IMR-90 (cell line): ENCODE measurements at regions not wholly inside any gene's neighbourhood (a gene's known extent, or its start where the extent isn't known, plus 50 kb on each side); places are given as distances from the start of the nearest gene placed in this dataset.

Experiments used
- ATAC-seq: fragments of 200-7000 bp; cut with Tn5 transposase; 2 replicates; pipeline ENCODE4 v1.9.1; 2020; ENCODE audit warnings: low read depth, mild to moderate bottlenecking, moderate library complexity
- BruUV-seq: library from RNA; stranded (reverse); fragments of 400-500 nt; replicated peaks from 2 replicates; lab custom pipeline; 2021; lab: Mats Ljungman, UMichigan
- CTCF ChIA-PET: fragments of 300-600 bp; formaldehyde crosslinking; extraction: SDS; loops from one replicate; lab custom pipeline; 2021; ENCODE audit warnings: antibody characterized with exemption; lab: Yijun Ruan, JAX
- POLR2A ChIA-PET: fragments of 300-600 bp; sonication (Branson Sonifier 250); formaldehyde crosslinking; loops from one replicate; lab custom pipeline; 2022; ENCODE audit warnings: antibody characterized with exemption; ENCODE audit not compliant: unreplicated experiment; lab: Charles Lee
- DNase-seq: peaks from one replicate; pipeline ENCODE4 v3.0.0; 2013
- H2AFZ ChIP-seq: replicated peaks from 2 replicates; pipeline ENCODE3; 2013; ENCODE audit warnings: low read length, mild to moderate bottlenecking; ENCODE audit not compliant: poor library complexity
- H2AK5ac ChIP-seq: 2 replicates; pipeline ENCODE4 v1.6.1; 2013; ENCODE audit warnings: low read depth, low read length, inconsistent platforms
- H2AK9ac ChIP-seq: replicated peaks from 2 replicates; pipeline ENCODE3; 2013; ENCODE audit warnings: mild to moderate bottlenecking, low read depth, low read length, moderate library complexity; ENCODE audit not compliant: poor library complexity
- H2BK120ac ChIP-seq: 2 replicates; pipeline ENCODE4 v1.6.1; 2013; ENCODE audit warnings: low read depth, low read length, inconsistent platforms
- H2BK15ac ChIP-seq: 3 replicates; pipeline ENCODE4 v1.6.1; 2013; ENCODE audit warnings: low read depth, low read length, inconsistent platforms
- H2BK20ac ChIP-seq: 2 replicates; pipeline ENCODE4 v1.6.1; 2013; ENCODE audit warnings: low read depth, mild to moderate bottlenecking, inconsistent platforms, low read length, moderate library complexity
- H2BK5ac ChIP-seq: 2 replicates; pipeline ENCODE4 v1.6.1; 2013; ENCODE audit warnings: mild to moderate bottlenecking, low read depth, low read length, inconsistent platforms; ENCODE audit not compliant: poor library complexity, severe bottlenecking
- H3K14ac ChIP-seq: replicated peaks from 2 replicates; pipeline ENCODE4 v1.6.1; 2013; ENCODE audit warnings: low read depth, low read length, inconsistent platforms
- H3K18ac ChIP-seq: 2 replicates; pipeline ENCODE4 v1.6.1; 2013; ENCODE audit warnings: low read depth, low read length, control low read depth
- H3K23ac ChIP-seq: 2 replicates; pipeline ENCODE4 v1.6.1; 2013; ENCODE audit warnings: low read depth, low read length, inconsistent platforms
- H3K27ac ChIP-seq: 2 replicates; pipeline ENCODE4 v1.5.1; 2013; ENCODE audit warnings: mild to moderate bottlenecking, control low read depth, low read length; ENCODE audit not compliant: insufficient read depth
- H3K27me3 ChIP-seq: 2 replicates; pipeline ENCODE4 v1.6.1; 2013; ENCODE audit warnings: low read length; ENCODE audit not compliant: control insufficient read depth, insufficient read depth
- H3K36me3 ChIP-seq: 2 replicates; pipeline ENCODE4 v1.6.1; 2013; ENCODE audit warnings: low read length, mixed read lengths; ENCODE audit not compliant: control insufficient read depth, insufficient read depth
- H3K4ac ChIP-seq: 2 replicates; pipeline ENCODE4 v1.6.1; 2013; ENCODE audit warnings: low read depth, low read length, inconsistent platforms
- H3K4me1 ChIP-seq: 2 replicates; pipeline ENCODE4 v1.6.1; 2013; ENCODE audit warnings: low read length, mixed read lengths; ENCODE audit not compliant: control insufficient read depth, insufficient read depth
- H3K4me2 ChIP-seq: 2 replicates; pipeline ENCODE4 v1.6.1; 2013; ENCODE audit warnings: low read depth, mild to moderate bottlenecking, control low read depth, low read length, moderate library complexity
- H3K4me3 ChIP-seq: 2 replicates; pipeline ENCODE4 v1.5.1; 2013; ENCODE audit warnings: low read depth, mild to moderate bottlenecking, control low read depth, low read length, moderate library complexity; ENCODE audit not compliant: insufficient read depth
- H3K56ac ChIP-seq: 2 replicates; pipeline ENCODE4 v1.6.1; 2013; ENCODE audit warnings: low read length, inconsistent platforms; ENCODE audit not compliant: insufficient read depth; ENCODE audit errors: extremely low read depth
- H3K79me1 ChIP-seq, 2 experiments: 2 replicates each; pipeline ENCODE4 v1.6.1; 2013; ENCODE audit warnings: low read length in 2 of 2, inconsistent platforms in 1 of 2, low read depth in 1 of 2
- H3K9ac ChIP-seq: 2 replicates; pipeline ENCODE4 v1.6.1; 2013; ENCODE audit warnings: low read depth, low read length, control low read depth
- H3K9me1 ChIP-seq: 2 replicates; pipeline ENCODE4 v1.6.1; 2013; ENCODE audit warnings: low read length, inconsistent platforms; ENCODE audit not compliant: insufficient read depth
- H3K9me3 ChIP-seq: 2 replicates; pipeline ENCODE4 v1.6.1; 2013; ENCODE audit warnings: low read length; ENCODE audit not compliant: control insufficient read depth, insufficient read depth
- H4K20me1 ChIP-seq: 2 replicates; pipeline ENCODE4 v1.6.1; 2013; ENCODE audit warnings: low read length, inconsistent platforms; ENCODE audit not compliant: insufficient read depth
- H4K5ac ChIP-seq: 2 replicates; pipeline ENCODE4 v1.6.1; 2013; ENCODE audit warnings: mild to moderate bottlenecking, low read depth, low read length, control low read depth
- H4K8ac ChIP-seq, 2 experiments: 2 replicates each; pipeline ENCODE4 v1.6.1; 2013; ENCODE audit warnings: low read depth in 2 of 2, low read length in 2 of 2, control low read depth in 1 of 2, inconsistent platforms in 1 of 2
- H4K91ac ChIP-seq: 2 replicates; pipeline ENCODE4 v1.6.1; 2013; ENCODE audit warnings: low read depth, low read length, inconsistent platforms; ENCODE audit not compliant: insufficient read depth
- BHLHE40 ChIP-seq: fragments of 150-350 bp; IDR thresholded peaks from 2 replicates; pipeline ENCODE4 v1.6.1; 2016; ENCODE audit warnings: mild to moderate bottlenecking, low read depth, low read length
- CEBPB ChIP-seq: IDR thresholded peaks from 2 replicates; pipeline ENCODE4 v1.6.1; 2012; ENCODE audit warnings: low read depth, low read length, improper control_type of control experiment
- CHD1 ChIP-seq: IDR thresholded peaks from 2 replicates; pipeline ENCODE4 v1.6.1; 2012; ENCODE audit warnings: low read depth, low read length, improper control_type of control experiment
- FOS ChIP-seq: fragments of 150-350 bp; IDR thresholded peaks from 2 replicates; pipeline ENCODE4 v1.6.1; 2016; ENCODE audit warnings: low read depth, low read length
- MAFK ChIP-seq: IDR thresholded peaks from 2 replicates; pipeline ENCODE4 v1.6.1; 2012; ENCODE audit warnings: low read depth, low read length, improper control_type of control experiment
- MAZ ChIP-seq: IDR thresholded peaks from 2 replicates; pipeline ENCODE4 v1.6.1; 2012; ENCODE audit warnings: low read depth, mild to moderate bottlenecking, low read length, improper control_type of control experiment, moderate library complexity, borderline replicate concordance
- MXI1 ChIP-seq: IDR thresholded peaks from 2 replicates; pipeline ENCODE4 v1.6.1; 2012; ENCODE audit warnings: low read depth, mild to moderate bottlenecking, low read length, moderate library complexity, borderline replicate concordance
- NFE2L2 ChIP-seq: fragments of 150-350 bp; IDR thresholded peaks from 2 replicates; pipeline ENCODE4 v1.6.1; 2016; ENCODE audit warnings: low read depth, mild to moderate bottlenecking, low read length
- POLR2A ChIP-seq: IDR thresholded peaks from 2 replicates; pipeline ENCODE4 v1.6.1; 2012; ENCODE audit warnings: mild to moderate bottlenecking, low read depth, low read length
- RCOR1 ChIP-seq: IDR thresholded peaks from 2 replicates; pipeline ENCODE4 v1.6.1; 2012; ENCODE audit warnings: mild to moderate bottlenecking, low read length, improper control_type of control experiment; ENCODE audit not compliant: insufficient replicate concordance
- RFX5 ChIP-seq: IDR thresholded peaks from 2 replicates; pipeline ENCODE4 v1.8.0; 2012; ENCODE audit warnings: low read depth, mild to moderate bottlenecking, low read length, moderate library complexity
- SMC3 ChIP-seq: fragments of 150-350 bp; IDR thresholded peaks from 2 replicates; pipeline ENCODE4 v1.6.1; 2016; ENCODE audit warnings: low read depth, mild to moderate bottlenecking, antibody characterized with exemption, low read length, moderate library complexity
- WGBS, 2 experiments: methylation state at CpG; one replicate each; pipeline versions ENCODE4 v1.1.5 to v1.1.7; 2013; ENCODE audit warnings: missing lambda C conversion rate in 2 of 2; ENCODE audit not compliant: insufficient read length in 1 of 2; ENCODE audit errors: extremely low coverage in 2 of 2; 5-methylcytosine and 5-hydroxymethylcytosine counted together
- dilution Hi-C: fragments of 300-500 bp; cut with HindIII; formaldehyde crosslinking; loops from one replicate; pipeline ENCODE4 v1.14.3; 2018; ENCODE audit warnings: low sequenced_read_pairs; ENCODE audit not compliant: unreplicated experiment
- in situ Hi-C: fragments of 300-500 bp; cut with MboI; formaldehyde crosslinking; loops from 3 replicates; pipeline ENCODE4 v1.14.3; 2019; ENCODE audit warnings: low sequenced_read_pairs, inconsistent platforms, mixed read lengths
- intact Hi-C: fragments of 100-400 bp; cut with micrococcal nuclease; formaldehyde crosslinking; loops from 2 replicates; pipeline ENCODE4 v1.10.0; 2022
- TF ChIP-seq, protein P1 (sequence below): fragments of 150-350 bp; IDR thresholded peaks from 2 replicates; pipeline ENCODE4 v1.6.1; 2017; ENCODE audit warnings: mild to moderate bottlenecking, antibody characterized with exemption, low read length, low read depth
- TF ChIP-seq, protein P2 (sequence below): fragments of 150-350 bp; IDR thresholded peaks from 2 replicates; pipeline ENCODE4 v1.6.1; 2016; ENCODE audit warnings: low read depth, mild to moderate bottlenecking, low read length, moderate library complexity, borderline replicate concordance
- TF ChIP-seq, protein P3 (sequence below): conservative IDR thresholded peaks from 2 replicates; pipeline ENCODE4 v1.5.1; 2012; ENCODE audit warnings: mild to moderate bottlenecking, low read depth, low read length, improper control_type of control experiment

DNA sequence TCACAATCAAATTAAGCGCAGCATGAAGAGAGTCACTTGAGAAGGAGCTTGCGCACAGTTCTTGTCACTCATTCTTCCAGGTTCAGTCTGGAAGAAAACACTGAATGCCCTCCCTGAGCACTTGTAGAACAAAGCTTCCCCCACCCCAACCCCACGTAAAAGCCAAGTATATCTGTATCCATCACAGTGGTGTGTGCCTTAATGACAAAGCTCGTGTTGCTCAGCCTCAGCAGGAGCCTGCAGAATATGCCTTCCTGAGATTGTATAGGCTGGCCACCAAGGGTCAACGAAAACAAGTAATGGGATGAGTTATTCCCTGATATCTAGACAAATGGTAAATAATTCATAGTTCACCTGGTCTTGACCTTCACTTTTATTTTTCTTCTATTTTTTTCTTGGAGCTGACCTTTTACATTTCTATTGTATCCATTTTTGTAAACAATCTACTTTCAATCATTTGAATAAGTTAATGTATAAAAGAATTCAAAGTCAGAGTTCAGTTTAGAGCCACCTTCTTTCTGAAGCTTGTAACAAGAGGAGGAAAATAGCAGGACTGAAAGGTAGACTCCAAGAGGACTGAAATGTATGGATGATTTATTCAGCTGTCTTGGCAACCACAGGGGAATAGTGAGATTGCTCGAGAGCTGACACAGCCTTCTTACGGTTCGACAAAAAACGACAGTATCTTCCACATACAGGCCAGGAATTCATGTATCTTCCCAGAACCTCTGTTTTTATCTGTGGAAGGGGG, 405.5 kb upstream of the TPM1 start:
- no CpG with 5 or more reads among the region's 9 CpGs for WGBS, 2 experiments

More for the DNA sequence above, 405.5 kb upstream of the TPM1 start:
- no TSS peak for BruUV-seq
- ChIA-PET POLR2A (no interaction called here), CTCF (no interaction called here)
- Histone ChIP-seq H4K20me1 (no peaks in the 10 kb centered on the region), H3K56ac (no peak overlapping the region), H2AFZ (no peak overlapping the region), H3K4me1 (peaks cover 2% of the 10 kb centered on the region; the same call in 1 of the 2 replicates), H3K36me3 (no peaks in the 10 kb centered on the region), H3K14ac (no peak overlapping the region), H2BK15ac (no peak overlapping the region), H2AK5ac (no peak overlapping the region), H3K9me1 (no peaks in the 10 kb centered on the region; the same call in 1 of the 2 replicates), H4K91ac (no peak overlapping the region), H3K4ac (no peak overlapping the region), H4K8ac (no peak overlapping the region), H3K9ac (no peak overlapping the region), H4K5ac (no peak overlapping the region), H2BK20ac (no peak overlapping the region), H2BK120ac (no peak overlapping the region), H3K4me3 (no peak overlapping the region), H3K18ac (no peak overlapping the region), H2BK5ac (no peak overlapping the region), H3K79me1 (peaks cover 3 to 4% of the 10 kb centered on the region in 2 experiments; a peak in 2 of 4 replicates), H3K4me2 (no peak overlapping the region), H3K27ac (no peak overlapping the region), H3K27me3 (no peaks in the 10 kb centered on the region), H2AK9ac (no peak overlapping the region), H3K9me3 (no peaks in the 10 kb centered on the region), H3K23ac (no peak overlapping the region)
- intact Hi-C loops: no loop called here
- no peak for TF ChIP-seq SMC3
- TF ChIP-seq CHD1: no peak
- TF ChIP-seq, protein P1, sequence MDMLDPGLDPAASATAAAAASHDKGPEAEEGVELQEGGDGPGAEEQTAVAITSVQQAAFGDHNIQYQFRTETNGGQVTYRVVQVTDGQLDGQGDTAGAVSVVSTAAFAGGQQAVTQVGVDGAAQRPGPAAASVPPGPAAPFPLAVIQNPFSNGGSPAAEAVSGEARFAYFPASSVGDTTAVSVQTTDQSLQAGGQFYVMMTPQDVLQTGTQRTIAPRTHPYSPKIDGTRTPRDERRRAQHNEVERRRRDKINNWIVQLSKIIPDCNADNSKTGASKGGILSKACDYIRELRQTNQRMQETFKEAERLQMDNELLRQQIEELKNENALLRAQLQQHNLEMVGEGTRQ: no peak
- TF ChIP-seq POLR2A: no peak
- no peak for TF ChIP-seq CEBPB
- TF ChIP-seq BHLHE40: no peak
- no peak for TF ChIP-seq MXI1
- no peak for TF ChIP-seq FOS
- TF ChIP-seq, protein P2, sequence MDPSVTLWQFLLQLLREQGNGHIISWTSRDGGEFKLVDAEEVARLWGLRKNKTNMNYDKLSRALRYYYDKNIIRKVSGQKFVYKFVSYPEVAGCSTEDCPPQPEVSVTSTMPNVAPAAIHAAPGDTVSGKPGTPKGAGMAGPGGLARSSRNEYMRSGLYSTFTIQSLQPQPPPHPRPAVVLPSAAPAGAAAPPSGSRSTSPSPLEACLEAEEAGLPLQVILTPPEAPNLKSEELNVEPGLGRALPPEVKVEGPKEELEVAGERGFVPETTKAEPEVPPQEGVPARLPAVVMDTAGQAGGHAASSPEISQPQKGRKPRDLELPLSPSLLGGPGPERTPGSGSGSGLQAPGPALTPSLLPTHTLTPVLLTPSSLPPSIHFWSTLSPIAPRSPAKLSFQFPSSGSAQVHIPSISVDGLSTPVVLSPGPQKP: no peak
- TF ChIP-seq MAFK: no peak
- TF ChIP-seq RCOR1: no peak
- TF ChIP-seq, protein P3, sequence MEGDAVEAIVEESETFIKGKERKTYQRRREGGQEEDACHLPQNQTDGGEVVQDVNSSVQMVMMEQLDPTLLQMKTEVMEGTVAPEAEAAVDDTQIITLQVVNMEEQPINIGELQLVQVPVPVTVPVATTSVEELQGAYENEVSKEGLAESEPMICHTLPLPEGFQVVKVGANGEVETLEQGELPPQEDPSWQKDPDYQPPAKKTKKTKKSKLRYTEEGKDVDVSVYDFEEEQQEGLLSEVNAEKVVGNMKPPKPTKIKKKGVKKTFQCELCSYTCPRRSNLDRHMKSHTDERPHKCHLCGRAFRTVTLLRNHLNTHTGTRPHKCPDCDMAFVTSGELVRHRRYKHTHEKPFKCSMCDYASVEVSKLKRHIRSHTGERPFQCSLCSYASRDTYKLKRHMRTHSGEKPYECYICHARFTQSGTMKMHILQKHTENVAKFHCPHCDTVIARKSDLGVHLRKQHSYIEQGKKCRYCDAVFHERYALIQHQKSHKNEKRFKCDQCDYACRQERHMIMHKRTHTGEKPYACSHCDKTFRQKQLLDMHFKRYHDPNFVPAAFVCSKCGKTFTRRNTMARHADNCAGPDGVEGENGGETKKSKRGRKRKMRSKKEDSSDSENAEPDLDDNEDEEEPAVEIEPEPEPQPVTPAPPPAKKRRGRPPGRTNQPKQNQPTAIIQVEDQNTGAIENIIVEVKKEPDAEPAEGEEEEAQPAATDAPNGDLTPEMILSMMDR: no peak
- TF ChIP-seq NFE2L2: no peak
- no peak for TF ChIP-seq MAZ
- TF ChIP-seq RFX5: no peak
- no peak for DNase-seq
- ATAC-seq: no peak
- in situ Hi-C loops: no loop called here
- dilution Hi-C loops: no loop called here
